ENCODE measurements at regions not wholly inside any gene's neighbourhood (a gene's known extent, or its start where the extent isn't known, plus 50 kb on each side); places are given as distances from the start of the nearest gene placed in this dataset.

GRCh38 chr3:40908612-40909011 is 290.7 kb upstream of the CTNNB1 start:
- H2AFZ ChIP-seq (ENCODE audit: low read depth, low read length): no peak overlapping the region
- H3K4me3 ChIP-seq (ENCODE audit: low read depth in 1 of 2, low read length in 2 of 2): no peak overlapping the region
- no peak overlapping the region for H3K4me2 ChIP-seq (ENCODE audit: insufficient read depth, low read length)
- H3K27ac ChIP-seq (ENCODE audit: low read length): no peak overlapping the region
- no peaks in the 10 kb centered on the region for H3K36me3 ChIP-seq (ENCODE audit: insufficient read depth, low read length)
- H3K9me3 ChIP-seq (ENCODE audit: insufficient read depth, low read length, severe bottlenecking): no peaks in the 10 kb centered on the region
- ATAC-seq (ENCODE audit: insufficient read depth, low read depth) (no peak), DNase-seq (no peak)
- no peaks in the 10 kb centered on the region for H3K4me1 ChIP-seq (ENCODE audit: insufficient read depth, low read length)
- TF ChIP-seq CTCF (IDR thresholded peaks at IDR 0.05; ENCODE audit: borderline replicate concordance, extremely low read depth, low read length, poor library complexity, severe bottlenecking): no peak
- no peak for TF ChIP-seq EZH2 (IDR thresholded peaks at IDR 0.05; ENCODE audit: borderline replicate concordance, low read depth, low read length, severe bottlenecking)
- H4K20me1 ChIP-seq (ENCODE audit: insufficient read depth, low read length): no peaks in the 10 kb centered on the region
- no peak overlapping the region for H3K9ac ChIP-seq (ENCODE audit: low read depth, low read length)
- H3K27me3 ChIP-seq (ENCODE audit: insufficient read depth, low read length, poor library complexity): no peaks in the 10 kb centered on the region
- no peaks in the 10 kb centered on the region for H3K79me2 ChIP-seq (ENCODE audit: insufficient read depth, low read length)

GRCh38 chr3:40911264-40911663 is 288.0 kb upstream of the CTNNB1 start:
- no peaks in the 10 kb centered on the region for H3K36me3 ChIP-seq (ENCODE audit: insufficient read depth, low read length)
- DNase-seq: no peak
- H3K27ac ChIP-seq (ENCODE audit: low read length): no peak overlapping the region
- H4K20me1 ChIP-seq (ENCODE audit: insufficient read depth, low read length): no peaks in the 10 kb centered on the region
- H3K27me3 ChIP-seq (ENCODE audit: insufficient read depth, low read length, poor library complexity): no peaks in the 10 kb centered on the region
- H3K4me1 ChIP-seq (ENCODE audit: insufficient read depth, low read length): no peaks in the 10 kb centered on the region
- no peaks in the 10 kb centered on the region for H3K9me3 ChIP-seq (ENCODE audit: insufficient read depth, low read length, severe bottlenecking)
- no peak overlapping the region for H3K4me2 ChIP-seq (ENCODE audit: insufficient read depth, low read length)
- no peak for TF ChIP-seq CTCF (IDR thresholded peaks at IDR 0.05; ENCODE audit: borderline replicate concordance, extremely low read depth, low read length, poor library complexity, severe bottlenecking)
- no peak for TF ChIP-seq EZH2 (IDR thresholded peaks at IDR 0.05; ENCODE audit: borderline replicate concordance, low read depth, low read length, severe bottlenecking)
- no peaks in the 10 kb centered on the region for H3K79me2 ChIP-seq (ENCODE audit: insufficient read depth, low read length)
- ATAC-seq (ENCODE audit: insufficient read depth, low read depth): no peak
- no peak overlapping the region for H3K4me3 ChIP-seq (ENCODE audit: low read depth in 1 of 2, low read length in 2 of 2)
- no peak overlapping the region for H2AFZ ChIP-seq (ENCODE audit: low read depth, low read length)
- no peak overlapping the region for H3K9ac ChIP-seq (ENCODE audit: low read depth, low read length)

- DNase-seq: no peak
- H3K9me3 ChIP-seq (ENCODE audit: insufficient read depth, low read length, severe bottlenecking): no peaks in the 10 kb centered on the region
- H3K9ac ChIP-seq (ENCODE audit: low read depth, low read length): no peak overlapping the region
- no peak overlapping the region for H3K27ac ChIP-seq (ENCODE audit: low read length)
- no peak for ATAC-seq (ENCODE audit: insufficient read depth, low read depth)
- no peak for TF ChIP-seq EZH2 (IDR thresholded peaks at IDR 0.05; ENCODE audit: borderline replicate concordance, low read depth, low read length, severe bottlenecking)
- no peak for TF ChIP-seq CTCF (IDR thresholded peaks at IDR 0.05; ENCODE audit: borderline replicate concordance, extremely low read depth, low read length, poor library complexity, severe bottlenecking)
- H3K79me2 ChIP-seq (ENCODE audit: insufficient read depth, low read length): no peaks in the 10 kb centered on the region
- no peak overlapping the region for H3K4me3 ChIP-seq (ENCODE audit: low read depth in 1 of 2, low read length in 2 of 2)
- no peak overlapping the region for H2AFZ ChIP-seq (ENCODE audit: low read depth, low read length)
- H3K27me3 ChIP-seq (ENCODE audit: insufficient read depth, low read length, poor library complexity): no peaks in the 10 kb centered on the region
- H4K20me1 ChIP-seq (ENCODE audit: insufficient read depth, low read length): no peaks in the 10 kb centered on the region
- H3K4me2 ChIP-seq (ENCODE audit: insufficient read depth, low read length): no peak overlapping the region
- no peaks in the 10 kb centered on the region for H3K36me3 ChIP-seq (ENCODE audit: insufficient read depth, low read length)
- H3K4me1 ChIP-seq (ENCODE audit: insufficient read depth, low read length): no peaks in the 10 kb centered on the region
Measured at GRCh38 chr3:40911928-40912327, 287.4 kb upstream of the CTNNB1 start.

- H3K79me2 ChIP-seq (ENCODE audit: insufficient read depth, low read length): no peaks in the 10 kb centered on the region
- TF ChIP-seq EZH2 (IDR thresholded peaks at IDR 0.05; ENCODE audit: borderline replicate concordance, low read depth, low read length, severe bottlenecking) (no peak), CTCF (IDR thresholded peaks at IDR 0.05; ENCODE audit: borderline replicate concordance, extremely low read depth, low read length, poor library complexity, severe bottlenecking) (no peak)
- H3K27me3 ChIP-seq (ENCODE audit: insufficient read depth, low read length, poor library complexity): no peaks in the 10 kb centered on the region
- H3K9me3 ChIP-seq (ENCODE audit: insufficient read depth, low read length, severe bottlenecking): no peaks in the 10 kb centered on the region
- no peak overlapping the region for H2AFZ ChIP-seq (ENCODE audit: low read depth, low read length)
- no peak overlapping the region for H3K4me2 ChIP-seq (ENCODE audit: insufficient read depth, low read length)
- no peak for ATAC-seq (ENCODE audit: insufficient read depth, low read depth)
- no peak overlapping the region for H3K4me3 ChIP-seq (ENCODE audit: low read depth in 1 of 2, low read length in 2 of 2)
- H4K20me1 ChIP-seq (ENCODE audit: insufficient read depth, low read length): no peaks in the 10 kb centered on the region
- H3K9ac ChIP-seq (ENCODE audit: low read depth, low read length): no peak overlapping the region
- no peaks in the 10 kb centered on the region for H3K36me3 ChIP-seq (ENCODE audit: insufficient read depth, low read length)
- H3K4me1 ChIP-seq (ENCODE audit: insufficient read depth, low read length): no peaks in the 10 kb centered on the region
- no peak overlapping the region for H3K27ac ChIP-seq (ENCODE audit: low read length)
- DNase-seq: no peak
Measured at GRCh38 chr3:40912461-40912860, 286.8 kb upstream of the CTNNB1 start.

Data from DND-41 (cell line).